HFFc6 (cell line): ENCODE measurements at regions not wholly inside any gene's neighbourhood (a gene's known extent, or its start where the extent isn't known, plus 50 kb on each side); places are given as distances from the start of the nearest gene placed in this dataset.
"Not testable (repeated sequence)": the region's sequence is repeated elsewhere in the genome, so short reads cannot be mapped to it uniquely, and the experiment has no call there.

ENCODE experiments used
- DNase-seq: peaks from one replicate; pipeline ENCODE4 v3.0.0-alpha.2; 2018
- H3K27ac Mint-ChIP-seq: 2 replicates; pipeline ENCODE4 v1.8.0; 2020; ENCODE audit warnings: mild to moderate bottlenecking, mixed read lengths
- H3K27me3 Mint-ChIP-seq: 2 replicates; pipeline ENCODE4 v1.8.0; 2021; ENCODE audit warnings: mild to moderate bottlenecking, moderate library complexity, mixed read lengths; ENCODE audit not compliant: insufficient read depth
- H3K36me3 Mint-ChIP-seq: 2 replicates; pipeline ENCODE4 v1.8.0; 2021; ENCODE audit warnings: low read depth, mixed read lengths
- H3K4me1 Mint-ChIP-seq: 2 replicates; pipeline ENCODE4 v1.8.0; 2020; ENCODE audit warnings: low read depth, mixed read lengths
- H3K4me3 Mint-ChIP-seq: 2 replicates; pipeline ENCODE4 v1.8.0; 2020; ENCODE audit warnings: mild to moderate bottlenecking, moderate library complexity, mixed read lengths
- H3K9me3 Mint-ChIP-seq: 2 replicates; pipeline ENCODE4 v1.8.0; 2020; ENCODE audit warnings: mild to moderate bottlenecking, mixed read lengths
- CTCF ChIP-seq: fragments of 200-600 bp; sonication (generic); IDR thresholded peaks from 2 replicates; pipeline ENCODE4 v1.5.0; 2021; ENCODE audit warnings: antibody characterized with exemption, mild to moderate bottlenecking

GRCh38 chr10:46197050-46197449 lies 89.7 kb upstream of the ANTXRL start:
- Mint-ChIP-seq H3K36me3 (no peaks in the 10 kb centered on the region), H3K27ac (no peak overlapping the region), H3K9me3 (no peaks in the 10 kb centered on the region), H3K4me1 (no peaks in the 10 kb centered on the region), H3K4me3 (no peak overlapping the region), H3K27me3 (peaks cover 7% of the 10 kb centered on the region)
- DNase-seq = no peak
- TF ChIP-seq CTCF = no peak

- DNase-seq = no peak
- Mint-ChIP-seq H3K4me1 (no peaks in the 10 kb centered on the region), H3K27me3 (peaks cover 14% of the 10 kb centered on the region), H3K4me3 (no peak overlapping the region), H3K36me3 (no peaks in the 10 kb centered on the region), H3K27ac (no peak overlapping the region), H3K9me3 (no peaks in the 10 kb centered on the region)
- no peak for TF ChIP-seq CTCF
Measured at GRCh38 chr10:46198516-46198915, 88.3 kb upstream of the ANTXRL start.

- H3K4me1 Mint-ChIP-seq, H3K4me3 Mint-ChIP-seq, DNase-seq, H3K9me3 Mint-ChIP-seq, H3K36me3 Mint-ChIP-seq, H3K27ac Mint-ChIP-seq: not testable (repeated sequence)
- peaks cover 17% of the 10 kb centered on the region for H3K27me3 Mint-ChIP-seq
Measured at GRCh38 chr10:46202405-46202804, 84.4 kb upstream of the ANTXRL start.

GRCh38 chr10:46204482-46205102 lies 82.2 kb upstream of the ANTXRL start:
- DNase-seq, H3K4me1 Mint-ChIP-seq, H3K36me3 Mint-ChIP-seq, H3K9me3 Mint-ChIP-seq, H3K4me3 Mint-ChIP-seq, H3K27ac Mint-ChIP-seq: not testable (repeated sequence)
- peaks cover 11% of the 10 kb centered on the region for H3K27me3 Mint-ChIP-seq

- not testable (repeated sequence) for H3K4me1 Mint-ChIP-seq, H3K27ac Mint-ChIP-seq, DNase-seq, H3K36me3 Mint-ChIP-seq, H3K9me3 Mint-ChIP-seq, H3K27me3 Mint-ChIP-seq, H3K4me3 Mint-ChIP-seq
Measured at GRCh38 chr10:46210427-46210826, 76.4 kb upstream of the ANTXRL start.

- TF ChIP-seq CTCF = no peak
- DNase-seq = no peak
- Mint-ChIP-seq H3K9me3 (no peaks in the 10 kb centered on the region), H3K4me1 (no peaks in the 10 kb centered on the region), H3K27ac (no peak overlapping the region), H3K36me3 (no peaks in the 10 kb centered on the region), H3K4me3 (no peak overlapping the region), H3K27me3 (peaks cover 13% of the 10 kb centered on the region)
Measured at GRCh38 chr10:46215426-46215825, 71.4 kb upstream of the ANTXRL start.

- no peak overlapping the region for H3K4me3 Mint-ChIP-seq
- DNase-seq = no peak
- H3K36me3 Mint-ChIP-seq = no peaks in the 10 kb centered on the region
- H3K27ac Mint-ChIP-seq = no peak overlapping the region
- no peak for TF ChIP-seq CTCF
- peaks cover 13% of the 10 kb centered on the region for H3K27me3 Mint-ChIP-seq
- no peaks in the 10 kb centered on the region for H3K4me1 Mint-ChIP-seq
- H3K9me3 Mint-ChIP-seq = no peaks in the 10 kb centered on the region
Measured at GRCh38 chr10:46216003-46216634, 70.7 kb upstream of the ANTXRL start.
